ENCODE measurements at regions not wholly inside any gene's neighbourhood (a gene's known extent, or its start where the extent isn't known, plus 50 kb on each side); places are given as distances from the start of the nearest gene placed in this dataset.

DNA sequence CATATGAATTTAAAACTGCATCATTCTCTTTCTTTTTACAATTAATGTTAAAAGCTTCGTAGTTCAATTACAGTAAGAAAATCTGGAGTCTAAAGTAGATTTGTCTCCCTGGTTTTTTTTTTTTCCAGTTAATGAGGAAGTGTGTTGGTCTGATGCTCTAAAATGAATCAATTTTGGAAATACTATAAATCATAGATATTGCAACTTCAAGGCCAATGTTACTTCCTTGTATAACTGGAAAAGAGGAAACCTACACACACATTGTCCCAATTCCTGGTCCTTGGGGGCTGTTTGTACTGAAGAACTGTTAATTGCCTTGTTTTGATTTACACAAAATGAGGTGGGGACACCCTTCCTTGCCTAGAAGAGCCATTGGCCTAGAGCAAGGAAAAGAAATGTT lies 107.2 kb downstream of the RGS2 start:
- TF ChIP-seq, protein P1, sequence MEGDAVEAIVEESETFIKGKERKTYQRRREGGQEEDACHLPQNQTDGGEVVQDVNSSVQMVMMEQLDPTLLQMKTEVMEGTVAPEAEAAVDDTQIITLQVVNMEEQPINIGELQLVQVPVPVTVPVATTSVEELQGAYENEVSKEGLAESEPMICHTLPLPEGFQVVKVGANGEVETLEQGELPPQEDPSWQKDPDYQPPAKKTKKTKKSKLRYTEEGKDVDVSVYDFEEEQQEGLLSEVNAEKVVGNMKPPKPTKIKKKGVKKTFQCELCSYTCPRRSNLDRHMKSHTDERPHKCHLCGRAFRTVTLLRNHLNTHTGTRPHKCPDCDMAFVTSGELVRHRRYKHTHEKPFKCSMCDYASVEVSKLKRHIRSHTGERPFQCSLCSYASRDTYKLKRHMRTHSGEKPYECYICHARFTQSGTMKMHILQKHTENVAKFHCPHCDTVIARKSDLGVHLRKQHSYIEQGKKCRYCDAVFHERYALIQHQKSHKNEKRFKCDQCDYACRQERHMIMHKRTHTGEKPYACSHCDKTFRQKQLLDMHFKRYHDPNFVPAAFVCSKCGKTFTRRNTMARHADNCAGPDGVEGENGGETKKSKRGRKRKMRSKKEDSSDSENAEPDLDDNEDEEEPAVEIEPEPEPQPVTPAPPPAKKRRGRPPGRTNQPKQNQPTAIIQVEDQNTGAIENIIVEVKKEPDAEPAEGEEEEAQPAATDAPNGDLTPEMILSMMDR (IDR thresholded peaks at IDR 0.05) = no peak
- TF ChIP-seq POLR2A (IDR thresholded peaks at IDR 0.05) = no peak
